Smooth muscle cell (in vitro differentiated cells): ENCODE measurements at regions not wholly inside any gene's neighbourhood (a gene's known extent, or its start where the extent isn't known, plus 50 kb on each side); places are given as distances from the start of the nearest gene placed in this dataset. TPM values are rescaled to one million over a fixed set of nuclear protein-coding genes. Genes with fewer than 3 reads are reported as not detected.

Experiments
- DNase-seq: peaks from one replicate; lab custom pipeline; 2025; ENCODE audit not compliant: unreplicated experiment; lab: John Stamatoyannopoulos, UW
- H2AFZ ChIP-seq: fragments of 200-600 bp; sonication (generic); 2 replicates; pipeline ENCODE4 v1.6.0; 2016; ENCODE audit warnings: antibody characterized with exemption, low read depth, mild to moderate bottlenecking
- H3F3A ChIP-seq: fragments of 200-600 bp; sonication (generic); 2 replicates; pipeline ENCODE4 v1.6.0; 2017; ENCODE audit warnings: antibody characterized with exemption, low read depth
- H3K27ac ChIP-seq: fragments of 200-600 bp; sonication (generic); 2 replicates; pipeline ENCODE4 v1.5.1; 2016; ENCODE audit warnings: low read depth, mild to moderate bottlenecking
- H3K27me3 ChIP-seq: fragments of 200-600 bp; sonication (generic); 2 replicates; pipeline ENCODE4 v1.6.1; 2016; ENCODE audit warnings: low read depth, mild to moderate bottlenecking
- H3K36me3 ChIP-seq: fragments of 200-600 bp; sonication (generic); 2 replicates; pipeline ENCODE4 v1.5.1; 2016; ENCODE audit warnings: low read depth
- H3K4me1 ChIP-seq: fragments of 200-600 bp; sonication (generic); 2 replicates; pipeline ENCODE4 v1.5.1; 2016; ENCODE audit warnings: low read depth
- H3K4me2 ChIP-seq: fragments of 200-600 bp; sonication (generic); 2 replicates; pipeline ENCODE4 v1.6.0; 2016; ENCODE audit warnings: mild to moderate bottlenecking
- H3K4me3 ChIP-seq: fragments of 200-600 bp; sonication (generic); 2 replicates; pipeline ENCODE4 v1.5.1; 2016; ENCODE audit warnings: mild to moderate bottlenecking
- H3K79me2 ChIP-seq: fragments of 200-600 bp; sonication (generic); 2 replicates; pipeline ENCODE4 v1.6.0; 2016; ENCODE audit warnings: low read depth, mild to moderate bottlenecking
- H3K9ac ChIP-seq: fragments of 200-600 bp; sonication (generic); 2 replicates; pipeline ENCODE4 v1.6.0; 2016; ENCODE audit warnings: low read depth
- H3K9me3 ChIP-seq: fragments of 200-600 bp; sonication (generic); replicated peaks from 2 replicates; pipeline ENCODE4 v1.5.1; 2016; ENCODE audit warnings: low read depth
- H4K20me1 ChIP-seq: fragments of 200-600 bp; sonication (generic); 2 replicates; pipeline ENCODE4 v1.6.0; 2016; ENCODE audit warnings: low read depth
- CTCF ChIP-seq: fragments of 200-600 bp; sonication (generic); IDR thresholded peaks from 2 replicates; pipeline ENCODE4 v1.5.1; 2017; ENCODE audit warnings: borderline replicate concordance, mild to moderate bottlenecking, antibody characterized with exemption; ENCODE audit not compliant: insufficient read depth, poor library complexity, severe bottlenecking
- WGBS: methylation state at CpG from one replicate; pipeline ENCODE4 v1.1.7; 2016; ENCODE audit warnings: low lambda C conversion rate; 5-methylcytosine and 5-hydroxymethylcytosine counted together
- microRNA counts: library from miRNA; unstranded; fragments of <30 nt; microRNA quantifications from one replicate; lab custom pipeline; 2016
- microRNA-seq: library from miRNA; unstranded; fragments of <30 nt; microRNA quantifications from one replicate; pipeline ENCODE4, GENCODE V29; 2016; ENCODE audit warnings: borderline number of aligned reads
- small RNA-seq: library from RNA; depleted of rRNA; stranded (forward); fragments of <200 nt; gene quantifications from one replicate; pipeline ENCODE3, GENCODE V24; 2014

- Histone ChIP-seq H2AFZ (no peak overlapping the region), H3K27me3 (peaks cover under 1% of the 10 kb centered on the region), H3K4me3 (no peak overlapping the region), H4K20me1 (no peaks in the 10 kb centered on the region), H3K9ac (no peak overlapping the region), H3K4me2 (no peak overlapping the region), H3K36me3 (no peaks in the 10 kb centered on the region), H3F3A (no peaks in the 10 kb centered on the region), H3K9me3 (no peaks in the 10 kb centered on the region), H3K27ac (no peak overlapping the region), H3K79me2 (no peaks in the 10 kb centered on the region), H3K4me1 (no peaks in the 10 kb centered on the region)
- 86% methylated on average over 4 of the region's 4 CpGs for WGBS
- DNase-seq, result no peak
- no peak for TF ChIP-seq CTCF
These were observed 51.5 kb upstream of the CHORDC1 start for GRCh38 chr11:90274362-90274761.

MicroRNAs in the stretch of these regions (microRNA counts, 767-probe panel; counts per million panel counts)
- 183 counts per million for microRNA hsa-miR-1261 (lab: Ali Mortazavi, UCI)

Small RNA genes lying in the stretch of these regions (microRNA-seq; reads per million reads assigned to microRNA genes)
- gene MIR1261 (not detected), gene MIR4490 (not detected)

Small RNA genes lying in the stretch of these regions (small RNA-seq; reads per million reads assigned to genes)
- gene AP001002.3 (not detected), gene MIR1261 (not detected), gene MIR4490 (not detected)
